Stimulated activated naive CD4-positive, alpha-beta T cell (primary cell): ENCODE measurements at regions not wholly inside any gene's neighbourhood (a gene's known extent, or its start where the extent isn't known, plus 50 kb on each side); places are given as distances from the start of the nearest gene placed in this dataset.

Experiments used
- DNase-seq, 6 experiments: peaks; one replicate each; lab custom pipeline; 2025; lab: John Stamatoyannopoulos, UW

GRCh38 chr4:148812101-148812500, 369.9 kb upstream of the NR3C2 start:
- no peak for DNase-seq

DNA sequence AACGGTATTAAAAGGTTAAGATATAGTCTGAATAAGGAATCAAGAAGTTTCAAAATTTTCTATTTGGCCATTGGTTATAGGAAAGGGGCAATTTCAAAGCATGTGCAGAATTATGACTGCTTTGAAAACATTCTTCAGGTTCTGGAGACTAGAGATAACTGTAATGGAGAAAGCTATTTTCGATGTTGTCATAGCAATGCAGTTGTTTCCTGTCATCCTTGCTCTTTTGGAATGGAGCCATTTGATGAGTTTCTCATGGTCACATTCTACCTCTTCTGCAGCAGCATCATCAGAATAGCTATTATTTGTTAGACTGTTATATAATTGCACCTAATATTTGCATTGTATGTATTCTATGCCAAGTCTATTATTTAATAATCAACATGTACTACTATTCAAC, 368.2 kb upstream of the NR3C2 start:
- no peak for DNase-seq

- DNase-seq = no peak
Measured at GRCh38 chr4:148808416-148808815, 366.2 kb upstream of the NR3C2 start.

- DNase-seq = no peak
Measured at GRCh38 chr4:148800940-148801339, 358.7 kb upstream of the NR3C2 start.

DNA sequence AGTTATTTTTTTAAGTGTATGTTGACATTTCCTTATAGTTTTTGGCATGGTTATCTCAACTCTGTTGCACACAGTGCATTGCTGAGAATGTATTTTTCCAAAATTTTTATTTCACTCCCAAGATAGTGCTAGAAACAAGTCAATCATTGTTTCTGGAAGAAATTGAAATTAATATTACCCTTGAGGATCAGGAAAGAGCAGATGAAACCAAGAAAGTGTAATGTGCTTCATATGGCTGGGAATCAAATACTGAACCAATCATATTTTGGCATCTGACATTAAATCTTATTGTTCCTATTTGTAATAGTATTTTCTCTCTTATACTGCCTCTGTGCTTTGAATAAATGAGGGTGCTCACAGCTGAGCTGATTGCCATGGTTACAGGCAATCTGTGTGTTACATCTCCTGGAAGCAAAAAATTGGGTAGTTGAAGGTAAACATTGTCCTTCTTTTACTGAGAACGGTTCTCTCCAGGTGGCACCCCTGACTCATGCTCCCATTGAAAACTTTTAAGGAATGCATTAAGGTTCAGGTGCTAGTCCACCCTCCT, 358.2 kb upstream of the NR3C2 start:
- no peak for DNase-seq

DNA sequence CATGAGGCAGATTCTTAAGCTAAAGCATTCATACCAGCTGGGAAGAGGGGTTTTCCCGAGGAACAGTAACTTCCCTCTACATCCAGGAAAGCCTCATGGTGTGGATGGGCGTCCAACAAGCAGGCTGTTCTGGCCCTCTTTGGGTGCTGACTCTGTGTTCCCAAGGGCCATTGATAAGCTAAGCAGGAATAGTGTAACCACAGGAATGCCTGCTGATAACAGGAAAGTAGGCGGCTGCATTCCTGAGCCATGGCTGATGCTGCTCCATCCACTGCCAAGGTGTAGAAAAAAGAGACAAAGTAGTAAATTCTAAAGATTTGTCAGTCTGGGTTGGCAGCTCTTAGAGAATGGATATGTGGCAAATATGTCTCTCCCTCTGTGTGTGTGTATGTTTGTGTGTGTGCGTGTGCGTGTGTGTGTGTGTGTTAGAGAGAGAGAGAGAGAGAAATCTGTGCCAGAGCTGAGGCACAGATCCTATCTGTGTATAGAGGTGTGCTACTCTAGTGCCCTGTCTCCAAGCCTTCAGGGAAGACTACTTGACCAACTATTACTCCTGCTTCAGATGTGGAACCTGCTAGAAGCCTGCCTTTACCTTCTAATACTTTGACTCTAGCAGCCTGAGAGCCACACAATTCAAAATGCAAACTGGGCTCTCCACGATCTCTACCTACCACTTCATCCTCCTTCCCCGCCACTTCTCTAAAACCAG, 353.1 kb upstream of the NR3C2 start:
- no peak for DNase-seq

GRCh38 chr4:148793221-148793620, 351.0 kb upstream of the NR3C2 start:
- DNase-seq = no peak

DNA sequence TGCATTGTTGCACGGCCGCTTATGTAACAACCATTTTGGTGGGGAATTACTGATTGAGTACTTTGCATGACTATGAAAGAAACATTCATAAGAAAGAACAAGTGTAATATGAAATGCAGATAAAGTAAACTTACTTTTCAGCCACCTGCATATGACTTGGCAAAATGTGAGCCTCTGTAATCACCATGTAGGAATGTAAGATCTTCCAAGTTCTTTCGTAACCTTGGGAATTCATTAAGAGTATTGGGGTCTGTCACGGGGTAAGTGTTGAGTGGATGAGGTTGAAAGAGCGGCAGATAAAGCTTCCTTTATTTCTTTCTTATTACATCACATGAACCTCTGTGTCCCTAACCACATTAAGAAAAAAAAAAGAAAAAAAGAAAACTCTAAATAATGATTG, 348.5 kb upstream of the NR3C2 start:
- no peak for DNase-seq

GRCh38 chr4:148790246-148790645, 348.0 kb upstream of the NR3C2 start:
- no peak for DNase-seq

GRCh38 chr4:148787831-148788477, 345.7 kb upstream of the NR3C2 start:
- DNase-seq = no peak

GRCh38 chr4:148787285-148787684, 345.1 kb upstream of the NR3C2 start:
- no peak for DNase-seq

GRCh38 chr4:148786699-148787098, 344.5 kb upstream of the NR3C2 start:
- no peak for DNase-seq

DNA sequence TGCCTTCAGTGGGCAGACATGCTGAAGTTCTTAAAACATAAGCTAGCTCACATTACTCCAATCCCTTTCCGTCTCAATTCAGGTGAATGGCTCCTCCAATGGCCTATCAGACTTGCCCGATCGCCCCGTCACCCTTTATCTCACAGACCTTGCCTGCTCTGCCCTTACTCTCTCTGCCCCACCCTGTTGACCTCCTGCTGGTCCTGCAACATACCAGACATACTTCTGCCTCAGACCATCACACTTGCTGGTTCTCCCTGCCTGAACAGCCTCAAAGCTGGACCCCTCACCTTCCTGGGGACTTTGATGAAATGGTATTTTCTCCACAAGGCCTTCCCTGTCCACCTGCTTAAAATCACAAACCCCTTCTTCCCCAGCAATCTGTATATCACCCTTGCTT, 340.1 kb upstream of the NR3C2 start:
- DNase-seq = no peak

DNA sequence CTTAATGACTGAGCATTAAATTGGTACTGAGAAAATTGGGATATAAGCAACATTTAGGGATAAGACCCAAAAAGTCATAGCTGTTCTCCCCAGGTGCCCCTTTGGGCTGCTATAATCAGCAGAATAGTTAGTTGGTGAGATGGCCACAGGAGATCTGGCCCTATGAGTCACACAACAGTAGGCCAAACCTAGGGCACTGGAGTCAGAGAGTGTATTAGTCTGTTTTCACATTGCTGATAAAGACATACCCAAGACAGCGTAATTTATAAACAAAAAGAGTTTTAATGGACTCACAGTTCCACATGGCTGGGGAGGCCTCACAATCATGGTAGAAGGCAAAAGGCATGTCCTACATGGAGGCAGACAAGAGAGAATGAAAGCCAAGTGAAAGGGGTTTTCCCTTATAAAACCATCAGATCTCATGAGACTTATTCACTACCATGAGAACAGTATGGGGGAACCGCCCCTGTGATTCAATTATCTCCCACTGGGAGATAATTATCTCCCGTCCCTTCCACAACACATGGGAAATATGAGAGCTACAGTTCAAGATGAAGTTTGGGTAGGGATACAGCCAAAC, 338.3 kb upstream of the NR3C2 start:
- no peak for DNase-seq

DNA sequence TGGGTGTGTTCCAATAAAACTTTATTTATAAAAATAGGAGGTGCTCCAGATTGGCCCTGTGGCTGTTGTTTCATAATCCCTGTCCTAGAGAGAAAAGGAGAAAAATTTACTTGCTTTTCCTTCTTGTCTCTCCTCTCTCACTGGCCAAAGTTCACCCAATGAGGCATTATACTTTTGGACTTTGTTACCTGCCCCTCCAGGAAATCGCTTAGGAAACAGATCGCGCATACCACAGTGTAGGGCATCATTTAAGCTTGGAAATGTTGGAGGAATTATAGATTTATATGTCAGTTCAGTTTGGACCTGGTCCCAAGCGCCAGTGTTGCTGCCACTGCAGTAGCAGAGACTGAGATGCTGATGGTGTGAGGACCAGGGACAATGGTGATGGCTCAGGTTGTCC, 337.6 kb upstream of the NR3C2 start:
- DNase-seq = no peak

GRCh38 chr4:148778980-148779675, 336.9 kb upstream of the NR3C2 start:
- DNase-seq = no peak

- DNase-seq = no peak
Measured at GRCh38 chr4:148776941-148777340, 334.7 kb upstream of the NR3C2 start.

- DNase-seq = no peak
Measured at GRCh38 chr4:148774134-148774533, 331.9 kb upstream of the NR3C2 start.

GRCh38 chr4:148773313-148773712, 331.1 kb upstream of the NR3C2 start:
- no peak for DNase-seq

DNA sequence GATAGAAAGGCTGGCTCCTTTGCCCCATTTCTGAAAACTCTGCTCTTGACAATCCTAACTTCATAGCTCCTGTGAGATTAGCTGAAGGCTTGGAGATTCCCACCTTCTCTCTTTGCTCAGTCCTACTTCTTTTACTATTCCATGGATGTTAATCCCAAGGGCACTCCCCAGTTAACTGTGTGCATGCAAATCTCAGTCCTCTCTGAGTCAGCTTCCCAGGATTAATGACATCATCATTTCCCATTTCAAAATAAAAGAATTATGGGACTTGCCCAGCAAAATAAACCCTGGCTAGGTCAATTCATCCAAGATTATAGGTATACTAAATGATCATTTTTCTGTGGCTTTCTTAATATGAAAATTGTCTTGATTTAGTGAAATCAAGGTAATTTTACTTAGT, 328.6 kb upstream of the NR3C2 start:
- no peak for DNase-seq

GRCh38 chr4:148770377-148770776, 328.2 kb upstream of the NR3C2 start:
- no peak for DNase-seq

GRCh38 chr4:148764720-148765119, 322.5 kb upstream of the NR3C2 start:
- no peak for DNase-seq

DNA sequence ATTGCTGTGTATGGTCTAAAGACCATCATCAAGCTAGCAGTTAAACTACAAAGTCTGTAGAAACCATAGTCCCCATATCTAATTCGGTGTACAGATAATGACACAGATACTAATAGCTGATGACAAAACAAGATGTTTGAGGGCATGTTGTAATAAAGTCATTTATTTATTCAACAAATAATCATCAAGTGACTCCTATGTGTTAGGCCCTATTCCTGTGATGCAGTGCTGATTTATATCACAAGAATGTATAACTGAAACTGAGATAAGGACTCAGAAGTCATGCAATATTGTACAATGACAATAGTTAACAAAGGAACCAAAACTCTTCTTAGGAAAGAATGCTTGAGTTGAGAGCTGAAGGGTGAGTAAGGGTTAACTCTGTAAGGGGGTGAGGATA, 315.0 kb upstream of the NR3C2 start:
- DNase-seq = no peak
